HUES48 (cell line): ENCODE measurements at regions not wholly inside any gene's neighbourhood (a gene's known extent, or its start where the extent isn't known, plus 50 kb on each side); places are given as distances from the start of the nearest gene placed in this dataset.

Experiments used
- H3K27ac ChIP-seq: one replicate; pipeline ENCODE4 v1.7.0; 2013; ENCODE audit warnings: low read depth, low read length, inconsistent platforms
- H3K27me3 ChIP-seq: 2 replicates; pipeline ENCODE4 v1.6.1; 2013; ENCODE audit warnings: mild to moderate bottlenecking, low read length; ENCODE audit not compliant: control insufficient read depth, insufficient read depth
- H3K36me3 ChIP-seq: 2 replicates; pipeline ENCODE4 v1.6.1; 2013; ENCODE audit warnings: low read length; ENCODE audit not compliant: control insufficient read depth, insufficient read depth
- H3K4me1 ChIP-seq: 2 replicates; pipeline ENCODE4 v1.6.1; 2013; ENCODE audit warnings: mild to moderate bottlenecking, low read length; ENCODE audit not compliant: control insufficient read depth, insufficient read depth
- H3K4me3 ChIP-seq: 2 replicates; pipeline ENCODE4 v1.5.1; 2013; ENCODE audit warnings: mild to moderate bottlenecking, low read depth, low read length
- H3K9ac ChIP-seq: 2 replicates; pipeline ENCODE4 v1.6.1; 2013; ENCODE audit warnings: mild to moderate bottlenecking, low read depth, low read length, moderate library complexity
- H3K9me3 ChIP-seq: 2 replicates; pipeline ENCODE4 v1.6.1; 2013; ENCODE audit warnings: low read length; ENCODE audit not compliant: control insufficient read depth, insufficient read depth

- no peak overlapping the region for H3K27ac ChIP-seq
- no peak overlapping the region for H3K9ac ChIP-seq
- no peaks in the 10 kb centered on the region for H3K27me3 ChIP-seq
- no peaks in the 10 kb centered on the region for H3K36me3 ChIP-seq
- H3K4me3 ChIP-seq, result no peak overlapping the region
- no peaks in the 10 kb centered on the region for H3K9me3 ChIP-seq
- peaks cover 16% of the 10 kb centered on the region for H3K4me1 ChIP-seq
Observed at GRCh38 chr4:31081366-31081765, 361.2 kb downstream of the PCDH7 start.

- no peak overlapping the region for H3K9ac ChIP-seq
- no peak overlapping the region for H3K4me3 ChIP-seq
- no peaks in the 10 kb centered on the region for H3K9me3 ChIP-seq
- no peaks in the 10 kb centered on the region for H3K27me3 ChIP-seq
- H3K4me1 ChIP-seq, result peaks cover 16% of the 10 kb centered on the region
- H3K27ac ChIP-seq, result no peak overlapping the region
- no peaks in the 10 kb centered on the region for H3K36me3 ChIP-seq
Observed at GRCh38 chr4:31083456-31083855, 363.3 kb downstream of the PCDH7 start.

- Histone ChIP-seq H3K4me1 (peaks cover 16% of the 10 kb centered on the region), H3K4me3 (no peak overlapping the region)
Observed at GRCh38 chr4:31084806-31085416, 364.7 kb downstream of the PCDH7 start.

GRCh38 chr4:31085689-31086088, 365.5 kb downstream of the PCDH7 start:
- Histone ChIP-seq H3K4me1 (peaks cover 16% of the 10 kb centered on the region), H3K36me3 (no peaks in the 10 kb centered on the region), H3K9me3 (no peaks in the 10 kb centered on the region), H3K9ac (no peak overlapping the region), H3K27me3 (no peaks in the 10 kb centered on the region), H3K4me3 (no peak overlapping the region), H3K27ac (no peak overlapping the region)

More at GRCh38 chr4:31084806-31085416, 364.7 kb downstream of the PCDH7 start:
- no peak overlapping the region for H3K9ac ChIP-seq
- no peaks in the 10 kb centered on the region for H3K9me3 ChIP-seq
- no peak overlapping the region for H3K27ac ChIP-seq
- no peaks in the 10 kb centered on the region for H3K27me3 ChIP-seq
- H3K36me3 ChIP-seq, result no peaks in the 10 kb centered on the region

- H3K27ac ChIP-seq, result no peak overlapping the region
- no peaks in the 10 kb centered on the region for H3K36me3 ChIP-seq
- H3K4me3 ChIP-seq, result no peak overlapping the region
- H3K9me3 ChIP-seq, result no peaks in the 10 kb centered on the region
- no peak overlapping the region for H3K9ac ChIP-seq
- H3K4me1 ChIP-seq, result peaks cover 16% of the 10 kb centered on the region
- H3K27me3 ChIP-seq, result no peaks in the 10 kb centered on the region
Observed at GRCh38 chr4:31086756-31087330, 366.7 kb downstream of the PCDH7 start.

- H3K9ac ChIP-seq, result no peak overlapping the region
- H3K27me3 ChIP-seq, result no peaks in the 10 kb centered on the region
- H3K4me3 ChIP-seq, result no peak overlapping the region
- H3K4me1 ChIP-seq, result peaks cover 16% of the 10 kb centered on the region
- no peaks in the 10 kb centered on the region for H3K9me3 ChIP-seq
- no peak overlapping the region for H3K27ac ChIP-seq
- H3K36me3 ChIP-seq, result no peaks in the 10 kb centered on the region
Observed at GRCh38 chr4:31088600-31089230, 368.5 kb downstream of the PCDH7 start.

- H3K9ac ChIP-seq, result no peak overlapping the region
- H3K4me1 ChIP-seq, result peaks cover 15% of the 10 kb centered on the region
- no peak overlapping the region for H3K27ac ChIP-seq
- no peaks in the 10 kb centered on the region for H3K27me3 ChIP-seq
- no peaks in the 10 kb centered on the region for H3K9me3 ChIP-seq
- H3K36me3 ChIP-seq, result no peaks in the 10 kb centered on the region
- no peak overlapping the region for H3K4me3 ChIP-seq
Observed at GRCh38 chr4:31089815-31090214, 369.6 kb downstream of the PCDH7 start.

- Histone ChIP-seq H3K27me3 (no peaks in the 10 kb centered on the region), H3K4me1 (no peaks in the 10 kb centered on the region), H3K9me3 (no peaks in the 10 kb centered on the region)
Observed at GRCh38 chr4:31094474-31094873, 374.3 kb downstream of the PCDH7 start.

GRCh38 chr4:31097999-31098398, 377.8 kb downstream of the PCDH7 start:
- H3K4me3 ChIP-seq, result no peak overlapping the region
- no peak overlapping the region for H3K27ac ChIP-seq
- no peaks in the 10 kb centered on the region for H3K9me3 ChIP-seq
- H3K36me3 ChIP-seq, result no peaks in the 10 kb centered on the region
- H3K27me3 ChIP-seq, result no peaks in the 10 kb centered on the region
- H3K9ac ChIP-seq, result no peak overlapping the region
- no peaks in the 10 kb centered on the region for H3K4me1 ChIP-seq

More at GRCh38 chr4:31094474-31094873, 374.3 kb downstream of the PCDH7 start:
- Histone ChIP-seq H3K36me3 (no peaks in the 10 kb centered on the region), H3K4me3 (no peak overlapping the region), H3K9ac (no peak overlapping the region), H3K27ac (no peak overlapping the region)

- Histone ChIP-seq H3K27me3 (no peaks in the 10 kb centered on the region), H3K4me3 (no peak overlapping the region), H3K36me3 (no peaks in the 10 kb centered on the region), H3K9me3 (no peaks in the 10 kb centered on the region), H3K9ac (no peak overlapping the region), H3K4me1 (no peaks in the 10 kb centered on the region), H3K27ac (no peak overlapping the region)
Observed at GRCh38 chr4:31100536-31100935, 380.4 kb downstream of the PCDH7 start.

GRCh38 chr4:31104043-31104442, 383.9 kb downstream of the PCDH7 start:
- H3K27me3 ChIP-seq, result no peaks in the 10 kb centered on the region
- no peak overlapping the region for H3K27ac ChIP-seq
- H3K9me3 ChIP-seq, result no peaks in the 10 kb centered on the region
- no peaks in the 10 kb centered on the region for H3K36me3 ChIP-seq
- no peak overlapping the region for H3K9ac ChIP-seq
- H3K4me3 ChIP-seq, result no peak overlapping the region
- H3K4me1 ChIP-seq, result no peaks in the 10 kb centered on the region
